T-helper 22 cell (primary cell): ENCODE measurements at regions not wholly inside any gene's neighbourhood (a gene's known extent, or its start where the extent isn't known, plus 50 kb on each side); places are given as distances from the start of the nearest gene placed in this dataset.
"Not testable (repeated sequence)": the region's sequence is repeated elsewhere in the genome, so short reads cannot be mapped to it uniquely, and the experiment has no call there.

Source experiments
- DNase-seq: peaks from one replicate; pipeline ENCODE4 v3.0.0-alpha.2; 2020; ENCODE audit warnings: low read depth

DNA sequence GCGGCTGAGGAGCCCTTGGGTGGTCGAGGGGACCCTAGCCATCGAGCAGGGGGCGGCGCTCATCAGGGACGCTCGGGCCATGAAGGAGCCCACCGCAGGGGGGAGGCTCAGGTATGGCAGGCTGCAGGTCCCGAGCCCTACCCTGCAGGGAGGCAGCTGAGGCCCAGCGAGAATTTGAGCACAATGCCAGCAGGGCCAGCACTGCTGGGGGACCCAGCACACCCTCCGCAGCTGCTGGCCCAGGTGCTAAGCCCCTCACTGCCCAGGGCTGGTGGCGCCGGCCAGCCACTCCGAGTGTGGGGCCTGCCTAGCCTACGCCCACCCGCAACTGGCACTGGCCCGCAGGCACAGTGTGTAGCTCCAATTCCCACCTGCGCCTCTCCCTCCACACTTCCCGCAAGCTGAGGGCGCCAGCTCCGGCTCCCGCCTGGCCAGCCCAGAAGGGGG lies 325.4 kb upstream of the FRG1 start:
- no peak for DNase-seq

DNA sequence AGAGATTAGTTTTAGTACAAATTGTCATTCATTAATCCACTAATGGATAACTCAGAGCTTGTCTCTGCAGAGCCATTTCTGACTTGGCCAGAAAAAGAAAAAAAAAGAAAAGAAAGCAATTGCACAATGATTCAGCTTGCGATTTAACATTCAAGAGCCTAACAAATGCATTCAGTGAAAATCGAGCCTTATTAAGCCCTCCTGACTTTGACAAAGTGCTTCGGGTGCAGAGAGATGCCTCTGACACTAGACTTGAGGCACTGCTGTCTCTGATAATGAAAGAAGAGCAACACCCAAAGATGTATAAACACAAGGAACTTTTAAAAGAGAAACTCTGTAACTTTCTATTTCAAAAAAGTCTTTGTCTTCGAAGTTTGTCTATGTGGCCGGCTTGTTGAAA lies 322.9 kb upstream of the FRG1 start:
- not testable (repeated sequence) for DNase-seq

DNA sequence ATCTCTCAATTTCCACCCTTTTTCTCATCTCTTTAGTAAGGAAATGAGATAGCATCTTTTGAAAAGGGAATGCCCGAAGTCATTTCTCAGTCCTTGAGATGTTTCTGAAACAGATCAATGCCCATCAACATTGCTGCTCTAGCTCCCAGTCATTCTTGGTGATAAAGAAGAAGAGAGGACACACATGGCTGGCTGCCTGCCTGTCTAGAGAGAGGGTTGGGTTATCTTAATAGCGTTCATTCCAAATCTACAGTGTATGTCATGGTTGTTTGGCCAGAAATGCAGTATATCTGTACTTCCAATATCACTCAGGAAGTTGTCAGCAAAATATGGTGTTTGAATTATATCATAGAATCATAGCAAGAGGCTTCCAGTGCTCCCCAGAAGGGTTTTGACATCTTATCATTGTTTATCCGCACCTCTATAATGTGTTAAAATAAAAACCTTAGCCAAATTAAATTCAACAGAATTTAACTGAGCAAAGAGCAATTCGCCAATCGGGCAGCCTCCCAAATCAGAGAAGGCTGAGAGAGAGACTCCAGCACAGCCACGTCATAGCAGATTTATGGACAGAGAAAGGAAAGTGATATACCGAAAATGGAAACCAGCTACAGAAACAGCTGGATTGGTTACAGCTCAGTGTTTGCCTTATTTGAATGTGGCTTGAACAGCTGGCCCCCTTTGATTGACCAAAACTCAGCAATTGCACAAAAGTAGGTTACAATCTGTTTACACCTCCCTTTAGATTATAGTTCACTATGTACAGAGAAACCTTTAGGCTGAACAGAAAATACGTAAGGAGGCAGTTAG lies 321.0 kb upstream of the FRG1 start:
- not testable (repeated sequence) for DNase-seq

DNA sequence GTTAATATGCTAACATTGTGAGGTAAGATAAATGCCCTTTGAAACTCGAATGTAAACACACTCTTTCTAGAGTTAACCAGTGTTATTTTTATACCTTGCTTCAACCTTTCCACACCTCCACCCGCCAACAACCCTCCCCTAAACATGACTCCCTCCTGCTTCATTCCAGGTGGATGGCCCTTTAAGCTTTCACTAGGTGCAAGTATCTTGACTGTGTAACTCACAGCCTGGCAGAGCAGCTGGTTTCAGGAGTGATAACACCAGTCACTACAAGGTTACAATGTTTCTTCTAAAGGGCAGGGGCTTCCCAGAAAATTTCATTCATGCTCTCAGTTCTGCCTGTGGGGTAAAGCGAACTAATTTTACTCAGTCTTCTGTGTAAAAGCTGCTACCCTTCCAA lies 318.1 kb upstream of the FRG1 start:
- DNase-seq: not testable (repeated sequence)

DNA sequence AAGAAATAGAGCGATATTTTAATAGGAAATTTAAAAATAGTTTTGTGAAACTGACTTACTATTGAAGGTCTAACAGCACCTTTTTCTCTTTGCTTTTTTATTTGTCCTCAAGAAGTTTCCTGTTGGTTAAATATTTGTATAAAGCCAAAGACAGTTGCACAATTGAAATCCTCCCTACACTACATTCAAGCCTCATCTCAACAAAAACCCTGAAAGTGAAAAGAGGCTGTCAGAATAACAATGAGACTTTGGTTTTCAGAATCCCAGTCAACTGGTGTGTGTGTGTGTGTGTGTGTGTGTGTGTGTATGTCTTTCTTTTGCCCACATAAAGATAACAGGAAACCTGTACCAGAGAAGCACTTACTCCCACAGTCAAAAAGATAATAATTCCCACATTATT lies 313.6 kb upstream of the FRG1 start:
- DNase-seq: not testable (repeated sequence)

DNA sequence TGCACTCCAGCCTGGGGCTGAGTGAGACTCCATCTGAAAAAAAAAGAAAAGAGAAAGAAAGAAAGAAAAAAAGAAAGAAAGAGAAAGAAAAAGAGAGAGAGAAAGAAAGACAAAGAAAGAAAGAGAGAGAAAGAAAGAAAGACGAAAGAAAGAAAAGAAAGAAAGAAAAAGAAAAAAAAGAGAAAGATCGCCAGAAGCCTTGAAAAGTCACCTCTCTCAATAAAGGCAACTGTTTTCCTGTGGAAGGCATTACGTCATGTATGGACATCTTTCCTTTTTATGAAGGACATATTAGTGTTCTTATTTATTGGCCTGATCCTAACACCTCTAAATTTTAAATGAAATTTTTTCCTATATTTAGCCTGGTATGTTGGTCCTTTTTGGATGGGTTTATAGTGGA lies 310.9 kb upstream of the FRG1 start:
- DNase-seq: not testable (repeated sequence)

DNA sequence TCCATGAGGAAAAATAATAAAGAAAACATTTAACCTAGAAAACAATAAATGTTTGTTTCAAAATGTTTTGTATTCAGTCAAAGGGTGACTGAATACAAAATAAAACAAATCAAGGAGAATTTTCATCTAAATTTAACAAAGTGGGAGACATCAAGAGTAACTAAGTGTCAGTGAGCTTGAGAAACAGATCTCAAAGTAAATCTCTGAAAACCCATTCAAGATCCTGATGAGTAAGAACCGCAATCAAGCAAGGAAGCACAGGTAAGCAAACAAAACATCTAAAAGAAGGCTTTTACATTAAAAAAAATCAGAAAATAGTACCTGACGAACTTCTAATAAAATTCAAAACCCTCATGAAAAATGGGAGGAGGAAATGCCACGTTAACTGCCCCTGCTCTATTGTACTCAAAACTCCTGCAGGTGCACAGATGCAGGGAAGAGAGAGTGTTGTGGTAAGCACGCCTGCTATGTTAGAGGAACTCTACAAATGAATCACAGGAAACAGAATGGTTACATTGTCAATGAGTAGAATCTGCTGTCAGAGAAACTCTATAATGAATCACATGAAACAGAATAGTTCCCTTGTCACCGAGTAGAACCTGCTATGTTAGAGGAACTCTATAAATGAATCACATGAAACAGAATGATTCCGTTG lies 309.6 kb upstream of the FRG1 start:
- not testable (repeated sequence) for DNase-seq

DNA sequence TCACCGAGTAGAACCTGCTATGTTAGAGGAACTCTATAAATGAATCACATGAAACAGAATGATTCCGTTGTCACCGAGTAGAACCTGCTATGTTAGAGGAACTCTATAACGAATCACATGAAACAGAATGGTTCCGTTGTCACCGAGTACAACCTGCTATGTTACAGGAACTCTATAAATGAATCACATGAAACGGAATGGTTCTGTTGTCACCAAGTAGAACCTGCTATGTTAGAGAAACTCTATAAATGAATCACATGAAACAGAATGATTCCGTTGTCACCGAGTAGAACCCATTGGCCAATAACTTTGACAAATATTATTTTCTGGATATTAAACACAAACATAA lies 309.1 kb upstream of the FRG1 start:
- DNase-seq: not testable (repeated sequence)

DNA sequence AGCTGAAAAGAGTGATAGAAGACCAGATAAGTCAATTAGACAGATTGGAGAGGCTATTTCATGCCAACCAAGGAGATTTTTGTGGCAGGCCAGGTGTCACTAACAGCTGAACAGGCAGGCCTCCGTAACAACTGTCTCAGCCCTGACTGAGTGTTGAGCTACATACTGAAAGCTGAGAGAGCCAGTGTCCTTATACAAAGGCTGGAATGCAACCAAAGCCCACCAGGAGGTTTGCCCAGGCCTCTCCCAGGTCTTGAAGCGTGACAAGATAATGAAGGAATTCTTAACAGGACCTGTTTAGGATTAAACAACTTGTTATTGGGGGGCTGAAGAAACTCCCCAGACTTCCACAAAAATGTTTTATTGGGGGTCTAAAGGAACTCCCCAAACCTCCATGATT lies 290.2 kb upstream of the FRG1 start:
- not testable (repeated sequence) for DNase-seq

DNA sequence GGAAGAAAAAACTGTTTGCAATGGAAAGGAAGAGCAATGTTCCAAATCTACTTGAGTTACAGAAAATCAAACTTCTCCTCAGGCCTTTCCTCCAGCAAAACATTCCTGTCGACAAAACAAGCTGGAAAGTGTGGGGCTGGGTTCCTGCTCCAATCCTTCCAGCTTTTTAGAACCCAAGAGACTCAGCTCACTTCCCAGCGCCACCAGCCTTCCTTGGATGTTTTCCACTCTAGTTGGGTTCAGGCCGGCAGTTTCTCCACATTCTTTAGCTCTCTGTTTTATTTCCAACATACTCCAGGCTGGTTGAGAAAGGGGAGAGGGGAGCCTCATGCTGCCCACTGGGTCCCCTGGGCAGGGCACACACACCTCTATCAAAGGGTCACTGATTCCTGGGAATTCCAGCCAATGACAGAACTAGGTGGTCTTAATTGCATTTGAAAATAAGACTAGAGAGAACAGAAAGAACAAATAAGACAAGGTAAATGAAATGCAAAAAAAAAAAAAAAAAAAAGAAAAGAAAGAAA lies 287.5 kb upstream of the FRG1 start:
- DNase-seq: not testable (repeated sequence)

DNA sequence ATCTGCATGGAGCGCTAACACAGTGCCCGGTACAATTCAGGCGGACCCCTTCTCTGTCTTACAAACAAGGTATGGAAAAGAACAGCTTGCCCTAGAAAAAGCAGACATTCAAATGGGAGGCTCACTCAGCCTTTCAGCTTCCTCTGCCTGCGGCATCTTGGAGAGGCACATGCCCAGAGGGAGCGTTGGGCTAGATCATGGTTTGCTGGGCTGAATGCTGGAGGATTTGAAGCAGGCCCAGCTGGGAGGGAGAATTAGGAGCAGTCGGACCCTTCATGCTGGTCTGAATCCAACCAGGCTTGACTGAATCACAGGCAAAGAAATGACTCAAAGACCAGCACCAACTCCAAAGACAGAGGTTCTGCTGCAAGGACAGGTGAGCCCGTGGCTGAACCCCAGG lies 286.7 kb upstream of the FRG1 start:
- DNase-seq: not testable (repeated sequence)

DNA sequence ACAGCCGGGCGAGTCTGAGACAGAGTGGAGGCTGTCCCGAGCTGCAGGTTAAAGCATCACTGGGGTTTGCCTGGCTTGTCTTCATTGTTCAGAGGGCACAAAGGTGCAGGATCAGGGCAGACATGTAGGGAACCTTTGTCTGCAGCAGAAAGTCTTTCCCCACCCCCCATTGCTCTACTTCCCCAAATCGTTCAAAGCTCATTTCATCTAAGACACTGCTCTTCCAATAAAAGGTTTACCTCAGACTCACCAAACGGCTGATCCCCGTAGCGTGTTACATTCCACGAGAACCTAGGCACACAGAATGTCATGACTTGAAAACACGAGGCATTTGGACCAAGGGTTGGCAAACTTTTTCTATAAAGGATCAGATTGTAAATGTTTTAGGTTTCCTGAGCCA lies 286.3 kb upstream of the FRG1 start:
- not testable (repeated sequence) for DNase-seq

DNA sequence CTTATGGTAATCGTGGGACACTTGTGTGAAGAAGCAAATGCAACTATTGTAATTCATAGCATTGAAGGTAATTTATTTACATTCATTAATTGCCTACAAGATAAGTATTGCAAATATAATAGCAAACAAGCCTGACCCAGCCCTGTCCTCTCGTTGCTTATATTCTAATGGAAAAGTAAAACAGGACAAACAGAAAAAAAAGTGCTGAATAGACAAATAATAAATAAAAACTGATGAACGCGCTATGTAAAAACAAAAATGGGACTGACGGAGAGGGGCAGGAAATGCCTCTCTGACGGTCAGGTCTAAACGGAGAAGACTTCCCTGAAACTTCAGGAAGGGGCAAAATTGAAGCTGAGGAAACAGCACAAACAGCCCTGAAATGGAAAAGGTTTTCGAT lies 284.9 kb upstream of the FRG1 start:
- DNase-seq: not testable (repeated sequence)

DNA sequence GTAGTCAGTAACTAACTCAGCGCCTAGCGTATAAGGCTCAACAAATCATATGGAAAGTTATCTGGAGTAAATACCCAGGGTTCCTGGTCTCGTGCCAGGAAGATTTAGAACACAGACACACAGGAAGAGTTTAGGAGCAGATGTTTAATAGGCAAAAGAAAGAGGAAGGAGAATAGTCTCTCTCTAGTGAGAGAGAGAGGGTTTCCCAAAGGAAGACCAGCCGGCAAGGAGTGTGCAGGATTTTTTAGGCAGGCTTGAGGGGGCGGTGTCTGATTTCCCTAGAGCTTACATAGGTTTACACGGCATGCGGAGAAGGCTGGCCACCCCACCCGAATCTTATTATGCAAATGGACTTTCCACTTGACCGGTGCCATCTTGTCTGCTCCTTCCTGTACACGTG lies 284.0 kb upstream of the FRG1 start:
- no peak for DNase-seq

DNA sequence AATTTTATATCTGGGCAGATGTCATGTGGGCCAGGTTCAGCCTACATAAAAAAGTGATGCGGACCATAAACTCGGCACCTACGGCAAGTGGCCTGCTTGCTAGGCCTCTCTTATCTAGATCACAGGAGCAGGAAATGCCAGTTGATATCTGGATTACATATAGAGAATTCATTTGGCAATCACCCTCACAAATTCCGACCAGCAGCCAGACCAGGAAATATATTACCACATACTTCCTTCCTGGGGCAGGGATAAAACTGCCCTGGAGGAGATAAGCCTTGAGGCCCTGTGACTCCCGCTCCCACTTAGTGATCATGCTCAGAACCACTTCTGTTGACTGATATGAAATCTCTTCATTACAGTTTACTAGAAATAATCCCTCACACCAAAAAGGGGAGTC lies 282.4 kb upstream of the FRG1 start:
- DNase-seq: not testable (repeated sequence)

DNA sequence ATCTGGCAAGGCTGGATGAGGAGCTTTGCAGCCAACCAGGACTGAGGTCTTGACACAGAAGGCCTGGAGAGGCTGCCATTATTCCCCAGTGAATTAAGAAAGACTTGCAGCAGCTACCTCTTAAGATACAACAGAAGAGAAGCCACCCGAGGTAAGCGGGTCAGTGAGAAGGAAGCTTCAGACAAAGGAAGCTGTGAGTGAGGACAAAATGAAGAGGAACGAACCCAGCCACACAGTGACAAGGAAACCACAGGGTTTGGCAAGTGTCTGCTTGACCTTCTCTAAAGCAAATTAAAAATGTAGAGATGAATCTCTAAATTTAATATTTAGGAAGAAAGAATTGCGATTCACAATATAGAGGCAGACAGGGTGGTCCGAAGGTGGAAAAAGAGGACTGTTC lies 281.8 kb upstream of the FRG1 start:
- not testable (repeated sequence) for DNase-seq

DNA sequence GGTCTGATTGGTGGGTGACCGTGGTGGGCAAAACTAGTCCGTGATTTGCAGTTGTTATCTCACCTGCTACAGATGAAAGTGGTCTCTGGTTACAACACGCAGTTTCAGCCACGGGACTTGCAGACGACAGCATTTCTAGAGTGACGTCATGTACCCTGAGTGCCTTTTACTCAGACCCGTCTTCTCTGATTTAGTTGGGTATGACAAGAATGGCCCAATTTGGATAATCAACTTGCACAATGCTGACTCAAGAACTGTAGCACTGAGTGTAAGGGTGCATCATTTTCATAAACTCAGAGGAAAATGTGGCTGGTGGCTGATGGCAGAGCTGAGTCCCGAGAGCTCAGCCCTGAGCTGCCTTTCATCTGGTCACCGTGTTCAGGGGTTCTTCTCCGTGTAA lies 281.4 kb upstream of the FRG1 start:
- no peak for DNase-seq

DNA sequence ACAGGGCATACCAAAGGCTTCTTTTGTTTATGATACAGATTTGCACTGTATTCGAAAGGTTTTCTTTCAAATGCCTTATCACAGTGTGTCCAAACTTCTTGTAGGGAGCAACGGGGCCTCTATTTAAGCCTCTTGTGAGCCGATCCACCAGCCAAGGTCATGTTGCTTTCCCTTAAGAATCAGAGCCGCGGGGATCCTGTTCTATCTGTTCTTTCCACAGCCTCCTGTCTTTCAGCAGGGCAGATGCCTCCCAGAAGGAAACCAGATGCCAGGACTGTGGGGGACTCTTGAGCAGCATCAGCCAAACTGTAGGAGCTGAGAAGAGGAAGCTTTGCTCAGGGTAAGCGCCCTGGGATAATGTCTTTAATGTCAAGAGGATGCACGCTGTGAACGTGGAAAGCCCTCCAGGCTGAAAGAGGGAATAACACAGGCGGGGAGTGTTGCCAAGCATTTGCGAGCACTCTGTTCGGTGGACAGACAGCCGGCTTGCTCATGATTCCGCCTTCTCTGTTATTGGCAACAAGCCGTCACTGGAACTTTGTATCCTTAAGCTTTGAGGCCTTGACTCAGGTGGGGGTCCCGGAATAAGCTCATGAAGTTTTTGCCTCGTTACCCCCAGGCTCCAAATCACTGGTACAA lies 279.8 kb upstream of the FRG1 start:
- DNase-seq: no peak

DNA sequence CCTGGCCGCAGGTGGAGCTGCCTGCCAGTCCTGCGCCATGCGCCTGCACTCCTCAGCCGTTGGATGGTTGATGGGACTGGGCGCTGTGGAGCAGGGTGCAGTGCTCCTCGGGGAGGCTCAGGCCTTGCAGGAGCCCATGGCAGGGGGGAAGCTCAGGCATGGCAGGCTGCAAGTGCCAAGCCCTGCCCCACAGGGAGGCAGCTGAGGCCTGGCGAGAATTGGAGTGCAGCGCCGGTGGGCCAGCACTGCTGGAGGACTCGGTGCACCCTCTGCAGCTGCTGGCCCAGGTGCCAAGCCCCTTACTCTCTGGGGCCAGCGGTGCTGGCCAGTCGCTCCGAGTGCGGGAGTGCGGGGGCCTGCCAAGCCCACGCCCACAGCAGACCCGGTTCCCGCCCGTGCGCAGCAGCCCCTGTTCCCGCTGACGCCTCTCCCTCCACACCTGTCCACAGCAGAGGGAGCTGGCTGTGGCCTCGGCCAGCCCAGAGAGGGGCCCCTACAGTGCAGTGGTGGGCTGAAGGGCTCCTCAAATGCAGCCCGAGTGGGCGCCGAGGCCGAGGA lies 275.9 kb upstream of the FRG1 start:
- DNase-seq: no peak

DNA sequence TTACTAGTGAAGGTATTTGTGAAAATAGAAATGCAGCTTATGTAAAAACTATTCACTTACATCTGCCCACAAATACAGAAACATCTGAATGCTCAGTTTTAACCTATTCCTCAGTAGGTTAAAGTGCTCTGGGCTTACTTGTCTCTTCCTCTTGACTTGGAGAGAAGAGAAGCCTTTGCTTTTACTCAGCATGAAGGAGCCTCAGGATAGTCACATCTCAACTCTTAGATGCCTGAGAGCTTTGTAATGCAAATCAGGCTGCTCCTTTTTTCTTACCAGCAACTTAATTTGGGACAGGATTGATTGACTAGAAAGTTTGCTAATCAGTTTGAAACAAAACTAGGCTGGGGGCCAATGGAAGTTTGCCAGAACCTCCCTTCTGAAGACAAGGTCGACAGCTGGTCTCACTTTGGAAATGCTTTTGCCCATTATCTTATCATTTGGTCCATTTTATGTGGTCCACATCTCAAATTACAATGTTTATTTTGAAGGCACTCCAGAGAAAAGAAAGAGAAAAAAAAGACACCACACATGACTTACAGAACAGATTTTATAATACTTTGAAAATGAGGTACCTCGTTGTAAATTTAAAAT lies 274.9 kb upstream of the FRG1 start:
- not testable (repeated sequence) for DNase-seq

DNA sequence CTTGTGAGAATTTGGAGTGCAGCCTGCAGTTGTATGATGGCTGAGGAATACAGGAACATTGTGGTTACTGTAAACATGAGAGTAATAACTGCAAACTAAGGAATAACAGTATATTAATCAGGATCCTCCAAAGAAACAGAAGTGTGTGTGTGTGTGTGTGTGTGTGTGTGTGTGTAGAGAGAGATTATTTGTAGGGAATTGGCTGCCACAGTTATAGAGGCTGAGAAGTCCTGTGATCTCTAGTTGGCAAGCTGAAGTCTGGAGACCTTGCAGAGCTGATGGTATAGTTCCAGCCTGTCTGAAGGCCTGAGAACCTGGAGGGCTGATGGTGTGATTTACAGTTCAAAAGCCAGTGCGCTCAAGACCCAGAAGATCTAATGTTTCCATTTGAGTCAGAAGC lies 273.3 kb upstream of the FRG1 start:
- DNase-seq: not testable (repeated sequence)

DNA sequence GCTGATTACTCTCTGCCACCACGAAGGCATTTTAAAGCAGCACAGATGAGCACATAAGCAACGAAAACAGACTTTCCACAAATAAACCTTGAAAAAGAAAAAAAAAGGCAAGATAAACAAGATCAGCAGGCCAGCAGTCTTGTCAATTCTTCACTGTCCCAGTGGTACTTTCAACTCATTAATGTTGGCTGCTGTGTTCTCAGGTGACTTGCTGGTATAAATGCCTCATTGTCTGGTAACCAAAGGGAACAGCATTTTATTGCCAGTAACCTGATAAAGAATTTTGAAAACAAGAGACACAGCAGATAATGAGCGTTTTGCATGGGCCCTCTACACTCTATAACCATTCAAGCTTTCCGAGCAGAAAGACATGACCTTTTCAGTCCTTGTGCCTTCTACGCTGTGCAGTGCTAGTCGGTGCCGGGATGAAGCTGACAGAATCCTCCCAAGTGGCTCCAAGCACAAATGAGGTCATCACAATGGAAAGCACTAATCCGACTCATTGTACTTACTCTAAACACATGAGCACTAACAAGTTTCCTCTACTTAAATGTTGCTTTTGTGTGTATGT lies 242.9 kb upstream of the FRG1 start:
- DNase-seq: not testable (repeated sequence)
